GM18511 (cell line): ENCODE measurements at regions not wholly inside any gene's neighbourhood (a gene's known extent, or its start where the extent isn't known, plus 50 kb on each side); places are given as distances from the start of the nearest gene placed in this dataset.
"Not testable (repeated sequence)": the region's sequence is repeated elsewhere in the genome, so short reads cannot be mapped to it uniquely, and the experiment has no call there.

Source experiments
- ATAC-seq: cut with Tn5 transposase; IDR thresholded peaks from one replicate; pipeline ENCODE4 v1.9.1; 2021; ENCODE audit warnings: mild to moderate bottlenecking, moderate library complexity; ENCODE audit not compliant: unreplicated experiment

- ATAC-seq: not testable (repeated sequence)
Measured at GRCh38 chr4:53699310-53699709, 108.0 kb upstream of the LNX1 start.

- ATAC-seq: no peak
Measured at GRCh38 chr4:53697016-53697685, 105.9 kb upstream of the LNX1 start.

GRCh38 chr4:53695540-53696463, 104.5 kb upstream of the LNX1 start:
- peak; percentile 93 for ATAC-seq

- ATAC-seq: no peak
Measured at GRCh38 chr4:53694666-53695065, 103.4 kb upstream of the LNX1 start.

- no peak for ATAC-seq
Measured at GRCh38 chr4:53693909-53694308, 102.6 kb upstream of the LNX1 start.

GRCh38 chr4:53693408-53693807, 102.1 kb upstream of the LNX1 start:
- ATAC-seq: no peak

GRCh38 chr4:53688186-53688790, 97.0 kb upstream of the LNX1 start:
- peak; percentile 92 for ATAC-seq

- ATAC-seq: no peak
Measured at GRCh38 chr4:53686521-53686920, 95.2 kb upstream of the LNX1 start.

- ATAC-seq: no peak
Measured at GRCh38 chr4:53684136-53685130, 93.1 kb upstream of the LNX1 start.

- ATAC-seq: no peak
Measured at GRCh38 chr4:53682908-53683307, 91.6 kb upstream of the LNX1 start.

- ATAC-seq: no peak
Measured at GRCh38 chr4:53682196-53682595, 90.9 kb upstream of the LNX1 start.

- ATAC-seq: no peak
Measured at GRCh38 chr4:53680598-53680997, 89.3 kb upstream of the LNX1 start.

GRCh38 chr4:53680168-53680567, 88.9 kb upstream of the LNX1 start:
- ATAC-seq: no peak

- no peak for ATAC-seq
Measured at GRCh38 chr4:53676402-53676871, 85.2 kb upstream of the LNX1 start.

- ATAC-seq: no peak
Measured at GRCh38 chr4:53674903-53675302, 83.6 kb upstream of the LNX1 start.

- no peak for ATAC-seq
Measured at GRCh38 chr4:53672873-53673272, 81.6 kb upstream of the LNX1 start.

GRCh38 chr4:53671757-53672156, 80.5 kb upstream of the LNX1 start:
- ATAC-seq: no peak

- ATAC-seq: no peak
Measured at GRCh38 chr4:53659737-53660136, 68.5 kb upstream of the LNX1 start.

GRCh38 chr4:53659112-53659511, 67.8 kb upstream of the LNX1 start:
- ATAC-seq: no peak

GRCh38 chr4:53658029-53658428, 66.7 kb upstream of the LNX1 start:
- ATAC-seq: no peak
